ENCODE measurements at regions not wholly inside any gene's neighbourhood (a gene's known extent, or its start where the extent isn't known, plus 50 kb on each side); places are given as distances from the start of the nearest gene placed in this dataset.

DNA sequence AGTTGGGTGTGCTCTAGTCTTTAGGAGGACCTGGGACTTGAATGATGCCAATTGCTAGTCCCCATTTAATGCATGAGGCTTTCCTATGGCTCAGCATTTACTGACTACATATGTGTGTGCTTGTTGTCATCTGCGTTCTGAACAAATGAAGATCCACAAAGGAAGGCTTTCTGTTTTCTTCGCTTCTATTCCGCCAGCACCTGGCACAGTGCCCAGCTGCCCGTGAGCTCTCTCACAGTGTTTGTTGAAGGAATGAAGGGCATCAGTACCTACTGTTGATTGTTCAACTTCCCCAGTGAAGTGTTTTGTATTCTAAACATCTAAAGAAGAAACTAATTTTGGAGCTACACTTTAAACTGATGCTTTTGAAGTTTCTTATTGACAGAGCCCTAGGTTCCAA lies 122.4 kb upstream of the LINC00305 start:
- no peak overlapping the region for H3K56ac ChIP-seq (ENCODE audit: insufficient read length, low read depth, low read length)
- H3K79me2 ChIP-seq (ENCODE audit: insufficient read depth, low read length), result no peaks in the 10 kb centered on the region
- H3K27ac ChIP-seq (ENCODE audit: insufficient read length, low read depth, low read length), result no peak overlapping the region
- H4K8ac ChIP-seq (replicated peaks; ENCODE audit: insufficient read length, low read depth, low read length), result no peak overlapping the region
- WGBS (ENCODE audit: extremely low coverage, insufficient read length, low lambda C conversion rate), result no CpG with 5 or more reads among the region's 4 CpGs
- no peak overlapping the region for H4K5ac ChIP-seq (ENCODE audit: insufficient read length, low read depth, low read length)
- H2BK20ac ChIP-seq (ENCODE audit: low read depth, low read length, poor library complexity, severe bottlenecking), result no peak overlapping the region
- H3K4ac ChIP-seq (ENCODE audit: low read depth, low read length), result no peak overlapping the region
- no peak overlapping the region for H3K4me2 ChIP-seq (ENCODE audit: insufficient read depth, insufficient read length, low read length)
- no peak overlapping the region for H2BK120ac ChIP-seq (ENCODE audit: low read depth, low read length, poor library complexity, severe bottlenecking)
- H3K23ac ChIP-seq (ENCODE audit: insufficient read length, low read depth, low read length), result no peak overlapping the region
- TF ChIP-seq, protein P1, sequence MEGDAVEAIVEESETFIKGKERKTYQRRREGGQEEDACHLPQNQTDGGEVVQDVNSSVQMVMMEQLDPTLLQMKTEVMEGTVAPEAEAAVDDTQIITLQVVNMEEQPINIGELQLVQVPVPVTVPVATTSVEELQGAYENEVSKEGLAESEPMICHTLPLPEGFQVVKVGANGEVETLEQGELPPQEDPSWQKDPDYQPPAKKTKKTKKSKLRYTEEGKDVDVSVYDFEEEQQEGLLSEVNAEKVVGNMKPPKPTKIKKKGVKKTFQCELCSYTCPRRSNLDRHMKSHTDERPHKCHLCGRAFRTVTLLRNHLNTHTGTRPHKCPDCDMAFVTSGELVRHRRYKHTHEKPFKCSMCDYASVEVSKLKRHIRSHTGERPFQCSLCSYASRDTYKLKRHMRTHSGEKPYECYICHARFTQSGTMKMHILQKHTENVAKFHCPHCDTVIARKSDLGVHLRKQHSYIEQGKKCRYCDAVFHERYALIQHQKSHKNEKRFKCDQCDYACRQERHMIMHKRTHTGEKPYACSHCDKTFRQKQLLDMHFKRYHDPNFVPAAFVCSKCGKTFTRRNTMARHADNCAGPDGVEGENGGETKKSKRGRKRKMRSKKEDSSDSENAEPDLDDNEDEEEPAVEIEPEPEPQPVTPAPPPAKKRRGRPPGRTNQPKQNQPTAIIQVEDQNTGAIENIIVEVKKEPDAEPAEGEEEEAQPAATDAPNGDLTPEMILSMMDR (conservative IDR thresholded peaks at IDR 0.05), result no peak
- H4K20me1 ChIP-seq (ENCODE audit: control insufficient read depth, insufficient read depth, insufficient read length), result no peaks in the 10 kb centered on the region
- H3K27ac Mint-ChIP-seq, result peak overlapping the region; percentile 19 to 100 (median 98); a peak in 4 of 7 replicates
- H3K18ac ChIP-seq (ENCODE audit: insufficient read length, low read depth, low read length), result no peak overlapping the region
- H3K79me1 ChIP-seq (ENCODE audit: insufficient read depth, low read depth, low read length, poor library complexity, severe bottlenecking), result no peaks in the 10 kb centered on the region
- H3K9me3 ChIP-seq (ENCODE audit: control insufficient read depth, low read depth, low read length), result no peaks in the 10 kb centered on the region
- no peak overlapping the region for H2BK15ac ChIP-seq (ENCODE audit: low read depth, low read length)
- peaks cover 9% of the 10 kb centered on the region; the same call in 1 of the 2 replicates for H3K4me1 ChIP-seq (ENCODE audit: insufficient read depth, low read length)
- no peak overlapping the region for H3T11ph ChIP-seq (ENCODE audit: low read length)
- no peak overlapping the region for H3K9ac ChIP-seq (ENCODE audit: extremely low read depth, insufficient read length, low read length)
- no peaks in the 10 kb centered on the region for H3K27me3 ChIP-seq (ENCODE audit: insufficient read depth, low read length)
- no peaks in the 10 kb centered on the region for H3K23me2 ChIP-seq (ENCODE audit: insufficient read length, low read depth, low read length, poor library complexity, severe bottlenecking)
- no peak overlapping the region for H2AFZ ChIP-seq (ENCODE audit: low read length)
- peaks cover 11 to 25% (median 19%) of the 10 kb centered on the region in 3 experiments for H3K36me3 Mint-ChIP-seq (ENCODE audit: insufficient read depth in 1 of 3, low read depth in 3 of 3)
- no peak overlapping the region for H3K14ac ChIP-seq (ENCODE audit: insufficient read depth, low read length)
- peak overlapping the region; percentile 15 for H2BK12ac ChIP-seq (ENCODE audit: insufficient read length, low read depth, low read length)
- no peak overlapping the region for H2BK5ac ChIP-seq (ENCODE audit: insufficient read length, low read length)
- no peak overlapping the region for H3K4me3 Mint-ChIP-seq
- H4K91ac ChIP-seq (ENCODE audit: insufficient read length, low read depth, low read length), result no peak overlapping the region
- H2AK5ac ChIP-seq (ENCODE audit: insufficient read length, low read length), result no peak overlapping the region
- no peak for DNase-seq
- H3K9me3 Mint-ChIP-seq, result peaks cover 23 to 24% of the 10 kb centered on the region in 2 experiments
- peaks cover 50 to 60% of the 10 kb centered on the region in 2 experiments for H3K4me1 Mint-ChIP-seq
- H3K27me3 Mint-ChIP-seq (ENCODE audit: low read depth), result no peaks in the 10 kb centered on the region
